GM19099 (cell line): ENCODE measurements at regions not wholly inside any gene's neighbourhood (a gene's known extent, or its start where the extent isn't known, plus 50 kb on each side); places are given as distances from the start of the nearest gene placed in this dataset.

Experiments
- POLR2A ChIP-seq: IDR thresholded peaks from 3 replicates; pipeline ENCODE4 v1.6.1; 2011; ENCODE audit warnings: low read depth; ENCODE audit not compliant: insufficient read length; ENCODE audit errors: extremely low read depth

DNA sequence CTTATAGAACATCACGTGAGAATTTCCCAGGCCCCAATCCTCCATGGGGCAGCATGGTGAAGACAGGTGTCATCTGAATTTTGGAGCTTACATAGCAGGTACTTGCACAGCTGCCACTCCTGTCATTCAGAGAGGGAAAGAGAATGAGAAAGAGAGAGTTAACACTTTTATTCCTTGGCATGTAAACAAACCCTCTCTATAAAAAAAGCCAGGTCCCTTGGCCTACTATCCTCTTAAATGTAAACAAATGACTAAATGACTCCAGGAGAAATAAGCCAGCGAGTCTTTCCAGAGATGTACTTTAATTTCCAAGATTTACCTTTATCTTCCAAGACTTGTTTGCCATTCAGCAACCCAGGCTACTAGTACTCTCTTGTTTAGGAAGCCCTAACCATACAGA lies 195.3 kb upstream of the HTR2A start:
- TF ChIP-seq POLR2A = no peak

DNA sequence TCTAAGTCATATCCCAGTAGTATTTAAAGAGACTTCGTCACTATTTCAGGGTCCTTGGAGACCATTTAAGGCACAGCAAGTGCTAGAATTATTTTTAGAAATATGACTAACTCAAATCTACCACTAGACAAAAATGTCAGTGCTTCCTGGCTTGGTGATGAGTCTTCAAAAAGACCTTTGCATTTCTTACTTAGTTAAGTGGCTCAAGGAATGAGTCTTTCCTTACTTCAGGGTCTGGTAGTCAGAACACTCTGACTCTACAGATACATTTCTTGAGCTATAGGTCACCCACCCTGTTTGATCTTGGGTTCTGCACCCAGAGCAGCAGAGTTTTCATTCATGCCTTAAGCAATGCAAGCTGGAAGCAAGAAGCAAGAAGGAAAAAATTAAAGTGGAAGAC lies 191.0 kb upstream of the HTR2A start:
- no peak for TF ChIP-seq POLR2A

DNA sequence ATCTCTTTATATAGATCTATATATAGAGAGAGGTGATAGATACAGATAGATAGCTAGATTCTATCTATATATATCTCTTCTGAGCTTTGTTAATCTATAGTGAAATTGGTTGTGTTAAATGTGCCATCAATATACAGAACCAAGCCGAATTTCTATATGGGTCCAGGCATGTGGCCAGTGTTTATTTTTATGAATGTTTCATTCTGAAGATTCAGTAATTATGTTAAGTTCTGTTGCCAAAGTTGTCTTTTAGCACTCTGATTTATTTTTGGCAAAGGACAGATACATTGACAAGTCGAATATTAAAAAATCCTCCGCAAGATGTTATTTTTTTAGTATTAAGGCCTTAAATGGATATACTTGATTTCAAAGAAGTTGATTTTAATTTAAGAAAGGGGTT lies 190.4 kb upstream of the HTR2A start:
- TF ChIP-seq POLR2A = no peak

DNA sequence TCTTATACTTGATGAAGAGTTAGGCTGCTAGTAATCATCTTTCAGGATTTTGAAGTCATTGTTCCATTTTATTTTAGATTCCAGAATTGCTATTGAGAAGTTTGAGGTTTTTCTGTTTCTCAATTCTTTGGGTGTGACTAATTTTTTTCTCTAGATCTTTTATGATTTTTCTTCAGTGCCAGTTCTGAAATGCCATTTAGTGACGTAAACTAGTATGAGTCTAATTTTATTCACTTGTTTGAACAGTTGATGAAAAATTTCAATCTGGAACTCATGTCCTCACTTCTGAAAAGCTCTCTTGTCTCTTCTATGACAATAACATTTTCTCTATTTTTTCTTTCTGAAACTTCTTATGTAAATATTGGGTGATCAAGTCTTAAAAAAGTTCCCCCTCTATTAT lies 188.5 kb upstream of the HTR2A start:
- TF ChIP-seq POLR2A = no peak

DNA sequence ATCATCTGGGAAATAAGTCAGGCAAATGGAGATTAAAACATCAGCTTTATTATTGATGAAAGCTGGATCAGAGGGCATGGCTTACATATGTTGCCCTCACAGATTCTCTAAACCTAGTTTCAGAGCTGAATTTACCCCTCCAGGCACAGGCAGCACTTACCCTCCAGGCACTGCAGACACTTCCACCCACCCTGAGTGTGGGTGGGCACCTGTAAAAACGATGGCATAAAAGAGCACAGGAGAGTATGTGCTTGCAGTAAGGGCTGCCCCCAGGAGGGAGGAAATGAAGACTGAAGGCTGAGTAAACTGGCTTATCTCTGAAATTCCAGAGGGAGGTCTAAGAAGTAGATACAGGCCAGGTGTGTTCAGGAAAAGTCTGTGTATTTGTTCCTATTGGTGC lies 185.0 kb upstream of the HTR2A start:
- no peak for TF ChIP-seq POLR2A

DNA sequence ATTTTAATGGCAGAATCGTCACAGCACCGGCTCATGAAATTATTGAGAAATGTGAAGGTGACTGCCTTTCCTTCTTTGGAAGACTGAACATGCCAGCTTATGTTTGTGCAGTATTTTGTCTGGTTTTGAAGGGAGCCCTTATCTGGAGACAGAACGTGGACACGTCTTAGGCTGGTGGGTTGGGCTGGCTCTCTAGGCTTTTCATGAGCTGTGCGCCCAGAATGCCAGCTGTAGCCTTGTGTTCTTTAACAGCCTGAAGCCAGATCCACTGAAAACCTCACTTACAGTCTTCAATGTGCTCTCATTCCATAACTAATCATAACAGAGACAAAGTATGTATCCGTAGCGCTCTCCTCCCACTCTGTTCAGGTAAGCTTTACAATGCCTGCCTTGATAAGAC lies 184.4 kb upstream of the HTR2A start:
- no peak for TF ChIP-seq POLR2A

- TF ChIP-seq POLR2A = no peak
These were observed 183.8 kb upstream of the HTR2A start for GRCh38 chr13:47080621-47081020.

- TF ChIP-seq POLR2A = no peak
These were observed 179.6 kb upstream of the HTR2A start for GRCh38 chr13:47076500-47076899.

DNA sequence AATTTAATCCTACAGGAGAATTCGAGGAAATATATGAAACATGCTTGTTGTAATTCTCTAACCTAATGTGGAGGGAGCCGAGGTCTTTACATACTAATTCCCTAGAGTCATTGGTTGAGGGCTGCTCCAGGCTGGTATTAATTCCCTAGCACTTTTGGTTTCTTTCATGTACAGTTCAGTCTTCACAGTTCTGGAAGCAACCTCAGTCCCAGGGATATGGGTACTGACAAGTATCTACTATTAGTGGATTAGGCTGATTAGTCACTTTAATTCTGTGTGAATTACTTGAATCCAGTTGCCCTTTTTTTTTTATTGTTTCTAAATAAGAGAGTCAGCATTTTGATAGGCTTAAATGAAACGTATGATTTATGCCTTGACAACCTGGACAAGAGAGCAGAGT lies 172.3 kb upstream of the HTR2A start:
- no peak for TF ChIP-seq POLR2A

DNA sequence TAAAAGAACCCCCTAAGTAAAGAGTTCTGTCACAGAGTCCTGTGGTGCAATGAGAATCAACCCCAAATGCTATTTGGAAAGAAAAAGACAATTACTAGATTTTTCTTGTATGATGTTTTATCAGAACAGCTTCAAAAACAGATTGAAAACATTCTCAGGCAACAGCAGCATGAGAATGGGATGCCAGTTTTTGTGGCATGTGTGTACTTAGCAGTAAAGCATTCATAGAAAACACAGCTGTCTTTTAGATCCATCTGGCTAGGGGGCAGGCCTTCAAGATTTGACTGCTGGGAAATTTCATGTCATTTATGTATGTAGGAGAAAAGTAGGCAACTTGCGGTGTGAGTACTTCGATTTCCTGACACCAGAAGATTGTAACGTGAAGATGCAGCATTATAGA lies 170.5 kb upstream of the HTR2A start:
- TF ChIP-seq POLR2A = no peak

DNA sequence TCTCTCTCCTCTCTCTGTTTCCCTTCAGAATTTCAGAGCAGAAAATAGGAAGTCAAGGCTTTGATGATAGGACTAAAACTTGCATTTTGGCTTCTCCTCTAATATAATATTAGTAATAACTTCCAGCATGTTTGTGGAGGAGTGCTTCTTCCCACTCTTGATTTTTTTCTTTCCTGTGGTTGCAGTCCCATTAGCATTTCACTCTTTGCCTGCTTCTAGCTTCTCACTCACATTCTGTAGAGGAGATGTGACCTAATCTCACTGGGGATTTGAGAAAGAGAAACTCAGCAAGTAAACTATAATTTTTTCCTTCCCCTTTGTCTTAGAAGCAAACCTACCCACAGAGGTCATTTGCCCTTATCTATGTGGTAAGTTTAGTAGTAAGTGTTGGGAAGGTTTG lies 169.4 kb upstream of the HTR2A start:
- TF ChIP-seq POLR2A = no peak

GRCh38 chr13:47064381-47064780 lies 167.5 kb upstream of the HTR2A start:
- no peak for TF ChIP-seq POLR2A

DNA sequence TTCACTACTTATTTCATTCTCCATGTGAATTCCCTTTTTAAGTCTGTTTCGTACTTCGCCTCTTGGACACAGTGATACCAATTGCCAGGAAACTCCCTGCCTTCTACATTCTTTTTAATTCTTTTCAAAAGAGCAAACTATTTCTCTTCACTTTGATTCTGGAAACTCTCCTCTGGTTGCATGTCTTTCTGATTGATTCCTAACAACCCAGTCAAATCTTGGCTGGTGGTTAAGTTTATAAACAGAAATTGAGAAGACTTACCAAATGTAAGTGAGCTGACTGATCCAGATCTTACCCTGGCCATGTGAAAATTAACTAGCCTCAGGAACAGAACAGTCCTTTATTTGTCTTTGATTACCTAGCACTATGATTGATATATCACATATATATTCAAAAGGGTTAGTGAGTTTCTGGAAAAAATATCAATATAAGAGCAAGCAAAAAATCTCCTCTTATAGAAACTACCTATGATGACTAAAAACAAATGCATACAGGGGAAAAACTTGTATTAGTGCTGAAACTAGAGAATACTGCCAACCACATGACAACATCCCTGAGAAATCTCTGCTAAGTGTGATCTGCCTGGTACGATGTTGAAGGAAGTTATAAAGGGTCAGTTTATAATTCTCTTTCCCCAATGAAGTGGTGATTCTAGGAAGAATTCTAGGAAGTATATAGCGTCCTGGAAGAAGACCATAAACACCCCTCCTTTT lies 152.6 kb upstream of the HTR2A start:
- TF ChIP-seq POLR2A = no peak

GRCh38 chr13:47046706-47047105 lies 149.9 kb upstream of the HTR2A start:
- TF ChIP-seq POLR2A = no peak

- no peak for TF ChIP-seq POLR2A
These were observed 148.0 kb upstream of the HTR2A start for GRCh38 chr13:47044842-47045241.

- TF ChIP-seq POLR2A = no peak
These were observed 142.3 kb upstream of the HTR2A start for GRCh38 chr13:47039106-47039505.

DNA sequence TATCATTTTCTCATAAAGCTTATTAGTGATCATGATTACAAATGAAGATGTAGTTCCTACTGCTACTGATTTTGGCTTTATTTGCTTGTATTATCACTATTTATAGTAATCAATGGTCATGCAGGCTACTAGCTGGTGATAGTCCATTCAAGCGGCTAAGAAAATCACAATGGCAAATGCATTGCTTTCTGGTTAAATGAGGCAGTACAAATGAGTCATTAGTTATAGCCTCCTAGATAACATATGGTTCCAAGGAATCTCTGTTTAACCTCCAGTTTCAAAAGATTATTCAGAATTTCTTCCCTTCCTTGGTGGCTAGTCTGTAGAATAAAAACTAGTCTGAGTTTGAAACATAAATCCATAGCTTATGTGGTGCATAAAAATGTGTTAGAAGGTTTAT lies 141.3 kb upstream of the HTR2A start:
- TF ChIP-seq POLR2A = no peak
